MCF 10A (cell line): ENCODE measurements at regions not wholly inside any gene's neighbourhood (a gene's known extent, or its start where the extent isn't known, plus 50 kb on each side); places are given as distances from the start of the nearest gene placed in this dataset.

ENCODE experiments used
- BruUV-seq: library from RNA; stranded (reverse); fragments of 400-500 nt; replicated peaks from 2 replicates; lab custom pipeline; 2021; lab: Mats Ljungman, UMichigan
- CTCF ChIA-PET: fragments of 300-600 bp; sonication (Branson Sonifier 250); formaldehyde crosslinking; extraction: SDS; loops from one replicate; lab custom pipeline; 2021; ENCODE audit warnings: antibody characterized with exemption, inconsistent platforms; lab: Yijun Ruan, JAX
- POLR2A ChIA-PET: fragments of 300-600, 350-650 bp; sonication (Branson Sonifier 250); formaldehyde crosslinking; extraction: SDS; loops from one replicate; lab custom pipeline; 2020; ENCODE audit warnings: antibody characterized with exemption, inconsistent platforms; lab: Yijun Ruan, JAX
- DNase-seq: peaks from one replicate; pipeline ENCODE4 v3.0.0-alpha.2; 2018; ENCODE audit not compliant: unreplicated experiment
- H3K27ac Mint-ChIP-seq: one replicate; pipeline ENCODE4 v1.8.0; 2022; ENCODE audit warnings: mild to moderate bottlenecking, low read depth, mixed read lengths; ENCODE audit not compliant: unreplicated experiment
- H3K27me3 Mint-ChIP-seq: one replicate; pipeline ENCODE4 v1.8.0; 2022; ENCODE audit warnings: mixed read lengths; ENCODE audit not compliant: insufficient read depth, unreplicated experiment
- H3K36me3 Mint-ChIP-seq: one replicate; pipeline ENCODE4 v1.8.0; 2022; ENCODE audit warnings: mild to moderate bottlenecking, moderate library complexity, mixed read lengths; ENCODE audit not compliant: insufficient read depth, unreplicated experiment
- H3K4me1 Mint-ChIP-seq: one replicate; pipeline ENCODE4 v1.8.0; 2022; ENCODE audit warnings: mixed read lengths; ENCODE audit not compliant: insufficient read depth, unreplicated experiment
- H3K4me3 Mint-ChIP-seq: one replicate; pipeline ENCODE4 v1.8.0; 2022; ENCODE audit warnings: mild to moderate bottlenecking, moderate library complexity, mixed read lengths; ENCODE audit not compliant: unreplicated experiment
- H3K9me3 Mint-ChIP-seq: one replicate; pipeline ENCODE4 v1.8.0; 2022; ENCODE audit warnings: mixed read lengths; ENCODE audit not compliant: unreplicated experiment
- CTCF ChIP-seq: fragments of 200-600 bp; IDR thresholded peaks from one replicate; pipeline ENCODE4 v1.8.0; 2022; ENCODE audit warnings: antibody characterized with exemption, mild to moderate bottlenecking; ENCODE audit not compliant: unreplicated experiment
- intact Hi-C: fragments of 100-400 bp; cut with micrococcal nuclease; formaldehyde crosslinking; loops from 2 replicates; pipeline ENCODE4 v1.14.1; 2022

DNA sequence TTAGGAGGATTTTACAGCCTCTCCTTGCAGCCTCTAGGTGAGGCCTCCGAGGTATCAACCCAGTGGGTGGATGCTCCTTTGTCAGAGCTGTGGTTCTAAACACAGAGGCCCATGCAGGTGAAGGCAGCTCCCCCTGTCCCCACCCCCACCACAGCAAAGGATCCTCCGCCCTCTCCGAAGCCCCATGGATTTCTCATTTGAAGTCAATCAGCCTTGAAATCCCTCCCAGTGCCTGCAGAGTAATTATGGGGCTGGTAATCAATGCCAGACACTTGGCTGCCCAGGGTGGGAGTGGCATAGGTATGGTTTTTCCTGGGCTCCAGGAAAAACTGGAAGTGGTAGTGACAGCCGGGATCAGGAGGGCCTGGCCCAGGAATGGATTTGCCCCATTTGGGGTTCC, 119.5 kb upstream of the CSF3R start:
- peaks cover 54% of the 10 kb centered on the region for H3K27me3 Mint-ChIP-seq
- H3K9me3 Mint-ChIP-seq, result no peaks in the 10 kb centered on the region
- intact Hi-C loops, result no loop called here
- DNase-seq, result no peak
- no peaks in the 10 kb centered on the region for H3K4me1 Mint-ChIP-seq
- no TSS peak for BruUV-seq
- POLR2A ChIA-PET, result no interaction called here
- no peak for TF ChIP-seq CTCF
- no peak overlapping the region for H3K27ac Mint-ChIP-seq
- H3K4me3 Mint-ChIP-seq, result no peak overlapping the region
- H3K36me3 Mint-ChIP-seq, result no peaks in the 10 kb centered on the region
- CTCF ChIA-PET, result no interaction called here

DNA sequence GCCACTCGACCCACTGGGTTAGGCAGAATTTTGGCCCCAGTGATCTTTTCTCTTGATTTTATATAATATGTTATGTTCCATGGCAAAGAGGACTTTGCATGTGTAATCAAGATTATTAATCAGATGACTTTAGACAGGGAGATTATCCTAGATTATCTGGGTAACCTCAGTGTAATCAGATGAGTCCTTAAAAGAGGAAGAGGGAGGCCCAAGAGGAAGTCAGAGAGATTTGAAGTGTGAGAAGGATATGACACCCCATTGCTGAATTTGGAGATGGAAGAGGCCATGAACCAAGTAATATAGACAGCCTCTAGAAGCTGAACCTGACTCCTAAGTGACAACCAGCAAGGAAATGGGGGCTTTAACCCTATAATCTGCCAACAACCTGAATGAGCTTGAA, 117.1 kb upstream of the CSF3R start:
- TF ChIP-seq CTCF, result no peak

GRCh38 chr1:36597514-36597913, 114.8 kb upstream of the CSF3R start:
- no peaks in the 10 kb centered on the region for H3K9me3 Mint-ChIP-seq
- intact Hi-C loops, result no loop called here
- no peak for DNase-seq
- H3K27ac Mint-ChIP-seq, result no peak overlapping the region
- BruUV-seq, result no TSS peak
- H3K4me3 Mint-ChIP-seq, result no peak overlapping the region
- ChIA-PET CTCF (interaction anchor here (0.8 to 2.0 kb wide), 3 partner anchors 12 to 21 kb away, joined by 4 to 7 read pairs (median 6); no protein-coding TSS in a partner anchor), POLR2A (no interaction called here)
- no peaks in the 10 kb centered on the region for H3K4me1 Mint-ChIP-seq
- no peaks in the 10 kb centered on the region for H3K36me3 Mint-ChIP-seq
- H3K27me3 Mint-ChIP-seq, result peaks cover 68% of the 10 kb centered on the region
- TF ChIP-seq CTCF, result no peak

More for the DNA sequence above, 117.1 kb upstream of the CSF3R start:
- BruUV-seq, result no TSS peak
- Mint-ChIP-seq H3K4me1 (no peaks in the 10 kb centered on the region), H3K27me3 (peaks cover 68% of the 10 kb centered on the region), H3K27ac (no peak overlapping the region), H3K9me3 (no peaks in the 10 kb centered on the region), H3K4me3 (no peak overlapping the region), H3K36me3 (no peaks in the 10 kb centered on the region)
- CTCF ChIA-PET, result interaction anchor here (0.6 to 0.9 kb wide), 3 partner anchors 9 to 724 kb away, joined by 3 to 5 read pairs (median 3); no protein-coding TSS in a partner anchor
- DNase-seq, result no peak
- intact Hi-C loops, result no loop called here
- POLR2A ChIA-PET, result no interaction called here

DNA sequence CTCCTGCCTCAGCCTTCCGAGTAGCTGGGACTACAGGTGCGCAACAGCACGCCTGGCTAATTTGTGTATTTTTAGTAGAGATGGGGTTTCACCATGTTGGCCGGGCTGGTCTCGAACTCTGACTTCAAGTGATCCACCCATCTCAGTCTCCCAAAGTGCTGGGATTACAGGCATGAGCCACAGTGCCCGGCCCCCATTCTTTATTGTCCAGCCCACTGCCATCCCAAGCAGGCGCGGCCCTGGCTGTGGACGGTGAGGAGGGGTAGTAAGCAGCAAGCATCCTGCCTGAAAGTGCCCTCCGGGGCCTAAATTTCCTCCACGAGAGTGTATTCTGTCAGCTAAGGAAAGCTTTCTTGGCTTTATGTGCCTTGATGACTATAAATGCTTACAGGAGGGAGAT, 113.2 kb upstream of the CSF3R start:
- no peaks in the 10 kb centered on the region for H3K4me1 Mint-ChIP-seq
- CTCF ChIA-PET, result interaction anchor here (1.2 kb wide), 1 partner anchor 19 kb away, joined by 4 read pairs; no protein-coding TSS in a partner anchor
- no peaks in the 10 kb centered on the region for H3K36me3 Mint-ChIP-seq
- H3K27me3 Mint-ChIP-seq, result peaks cover 61% of the 10 kb centered on the region
- no peak overlapping the region for H3K27ac Mint-ChIP-seq
- POLR2A ChIA-PET, result no interaction called here
- no peak for DNase-seq
- BruUV-seq, result no TSS peak
- no peaks in the 10 kb centered on the region for H3K9me3 Mint-ChIP-seq
- no peak for TF ChIP-seq CTCF
- no peak overlapping the region for H3K4me3 Mint-ChIP-seq
- intact Hi-C loops, result no loop called here
